Progenitor cell of endocrine pancreas (in vitro differentiated cells): ENCODE measurements at regions not wholly inside any gene's neighbourhood (a gene's known extent, or its start where the extent isn't known, plus 50 kb on each side); places are given as distances from the start of the nearest gene placed in this dataset.

Experiments
- DNase-seq: peaks from one replicate; pipeline ENCODE4 v3.0.0; 2021; ENCODE audit warnings: low spot score; ENCODE audit not compliant: unreplicated experiment
- H3K27ac Mint-ChIP-seq: 2 replicates; pipeline ENCODE4 v1.8.0; 2021; ENCODE audit warnings: mild to moderate bottlenecking, moderate library complexity, mixed read lengths
- H3K27me3 Mint-ChIP-seq: 2 replicates; pipeline ENCODE4 v1.8.0; 2021; ENCODE audit warnings: mixed read lengths
- H3K36me3 Mint-ChIP-seq: 2 replicates; pipeline ENCODE4 v1.8.0; 2022; ENCODE audit warnings: mixed read lengths; ENCODE audit not compliant: insufficient read depth
- H3K4me1 Mint-ChIP-seq: 2 replicates; pipeline ENCODE4 v1.8.0; 2021; ENCODE audit warnings: low read depth, mixed read lengths
- H3K4me3 Mint-ChIP-seq: 2 replicates; pipeline ENCODE4 v1.8.0; 2021; ENCODE audit warnings: low read depth, mild to moderate bottlenecking, moderate library complexity, mixed read lengths
- H3K9me3 Mint-ChIP-seq: 2 replicates; pipeline ENCODE4 v1.8.0; 2021; ENCODE audit warnings: low read depth, mixed read lengths
- TF ChIP-seq, protein P1 (sequence below): fragments of 200-600 bp; sonication (generic); IDR thresholded peaks from one replicate; pipeline ENCODE4 v1.5.0; 2021; ENCODE audit warnings: antibody characterized with exemption, mild to moderate bottlenecking; ENCODE audit not compliant: unreplicated experiment

DNA sequence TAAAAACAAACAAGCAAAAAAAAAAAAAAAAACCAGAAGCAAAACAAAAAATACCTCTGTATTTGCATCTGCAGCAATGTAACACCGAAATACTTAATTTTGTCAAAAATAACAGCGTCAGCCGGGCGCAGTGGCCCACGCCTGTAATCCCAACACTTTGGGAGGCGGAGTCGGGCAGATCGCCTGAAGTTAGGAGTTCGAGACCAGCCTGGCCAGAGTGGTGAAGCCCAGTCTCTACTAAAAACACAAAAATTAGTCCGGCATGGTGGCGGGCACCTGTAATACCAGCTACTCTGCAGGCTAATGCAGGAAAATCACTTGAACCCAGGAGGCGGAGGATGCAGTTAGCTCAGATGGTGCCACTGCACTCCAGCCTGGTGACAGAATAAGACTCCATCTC lies 683.5 kb upstream of the CA10 start:
- no peaks in the 10 kb centered on the region for H3K9me3 Mint-ChIP-seq
- TF ChIP-seq, protein P1, sequence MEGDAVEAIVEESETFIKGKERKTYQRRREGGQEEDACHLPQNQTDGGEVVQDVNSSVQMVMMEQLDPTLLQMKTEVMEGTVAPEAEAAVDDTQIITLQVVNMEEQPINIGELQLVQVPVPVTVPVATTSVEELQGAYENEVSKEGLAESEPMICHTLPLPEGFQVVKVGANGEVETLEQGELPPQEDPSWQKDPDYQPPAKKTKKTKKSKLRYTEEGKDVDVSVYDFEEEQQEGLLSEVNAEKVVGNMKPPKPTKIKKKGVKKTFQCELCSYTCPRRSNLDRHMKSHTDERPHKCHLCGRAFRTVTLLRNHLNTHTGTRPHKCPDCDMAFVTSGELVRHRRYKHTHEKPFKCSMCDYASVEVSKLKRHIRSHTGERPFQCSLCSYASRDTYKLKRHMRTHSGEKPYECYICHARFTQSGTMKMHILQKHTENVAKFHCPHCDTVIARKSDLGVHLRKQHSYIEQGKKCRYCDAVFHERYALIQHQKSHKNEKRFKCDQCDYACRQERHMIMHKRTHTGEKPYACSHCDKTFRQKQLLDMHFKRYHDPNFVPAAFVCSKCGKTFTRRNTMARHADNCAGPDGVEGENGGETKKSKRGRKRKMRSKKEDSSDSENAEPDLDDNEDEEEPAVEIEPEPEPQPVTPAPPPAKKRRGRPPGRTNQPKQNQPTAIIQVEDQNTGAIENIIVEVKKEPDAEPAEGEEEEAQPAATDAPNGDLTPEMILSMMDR, result no peak
- no peaks in the 10 kb centered on the region for H3K27me3 Mint-ChIP-seq
- no peaks in the 10 kb centered on the region for H3K36me3 Mint-ChIP-seq
- no peak overlapping the region for H3K4me3 Mint-ChIP-seq
- no peak for DNase-seq
- peaks cover 7% of the 10 kb centered on the region for H3K4me1 Mint-ChIP-seq
- no peak overlapping the region for H3K27ac Mint-ChIP-seq

DNA sequence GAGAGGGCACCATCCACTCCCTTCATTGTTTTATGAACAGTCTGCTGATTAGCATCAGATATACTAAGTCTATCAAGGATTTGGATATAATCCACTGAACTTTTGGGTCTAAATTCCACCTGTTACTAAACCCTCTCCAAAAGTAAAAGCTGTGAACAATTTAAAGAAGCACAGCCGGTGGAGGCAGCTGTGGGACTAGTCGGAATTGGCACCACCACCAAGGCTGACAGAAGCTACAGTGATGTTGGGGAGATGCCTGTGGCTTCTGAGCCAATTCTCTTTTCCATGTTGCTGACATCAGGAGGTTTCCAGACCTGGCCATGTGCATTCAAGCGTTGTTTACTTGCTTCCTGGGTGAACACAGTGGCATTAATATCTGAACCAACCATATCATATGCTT lies 679.0 kb upstream of the CA10 start:
- DNase-seq, result no peak
- Mint-ChIP-seq H3K27me3 (no peaks in the 10 kb centered on the region), H3K4me3 (no peak overlapping the region), H3K4me1 (no peaks in the 10 kb centered on the region), H3K27ac (no peak overlapping the region), H3K36me3 (no peaks in the 10 kb centered on the region), H3K9me3 (no peaks in the 10 kb centered on the region)
- TF ChIP-seq, protein P1, result no peak

DNA sequence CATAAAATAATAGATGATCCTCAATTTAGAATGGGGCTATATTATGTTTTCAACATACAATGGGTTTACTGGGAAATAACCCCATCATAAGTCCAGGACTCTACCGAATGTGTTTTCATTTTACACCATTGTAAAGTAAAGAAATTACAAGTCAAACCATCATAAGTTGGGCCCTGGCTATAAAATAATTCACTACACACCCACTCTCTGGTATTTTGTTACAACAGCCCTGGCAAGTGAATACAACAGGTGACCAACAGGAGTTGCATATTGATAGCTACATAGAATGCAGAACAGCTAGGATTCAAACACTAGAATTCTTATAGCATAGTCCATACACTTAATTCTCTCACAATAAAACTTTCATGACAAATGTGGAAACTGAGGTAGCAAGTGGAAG lies 673.0 kb upstream of the CA10 start:
- no peaks in the 10 kb centered on the region for H3K4me1 Mint-ChIP-seq
- no peak for DNase-seq
- H3K4me3 Mint-ChIP-seq, result no peak overlapping the region
- H3K27me3 Mint-ChIP-seq, result peaks cover 13% of the 10 kb centered on the region
- no peak overlapping the region for H3K27ac Mint-ChIP-seq
- H3K36me3 Mint-ChIP-seq, result no peaks in the 10 kb centered on the region
- no peaks in the 10 kb centered on the region for H3K9me3 Mint-ChIP-seq
- TF ChIP-seq, protein P1, result no peak

DNA sequence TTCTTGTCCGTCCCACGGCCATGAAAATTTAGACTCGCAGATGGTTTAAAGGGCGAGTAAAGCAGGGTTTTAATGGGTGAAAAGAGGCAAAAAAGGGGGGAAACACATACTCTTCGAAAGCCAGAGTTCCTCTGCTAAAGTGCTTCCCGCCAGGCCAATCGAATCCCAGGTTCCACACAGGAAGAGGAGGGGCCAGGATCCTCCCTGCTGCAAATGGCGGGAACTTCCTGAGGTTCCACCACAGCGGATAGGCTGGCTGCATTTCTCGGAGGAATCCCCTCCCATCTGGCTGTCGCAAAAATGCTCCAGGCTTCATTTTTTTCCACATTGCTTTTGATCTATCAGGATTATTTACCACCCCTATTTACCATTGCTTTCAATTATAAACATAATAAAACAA lies 670.1 kb upstream of the CA10 start:
- no peaks in the 10 kb centered on the region for H3K36me3 Mint-ChIP-seq
- no peak for DNase-seq
- no peak overlapping the region for H3K4me3 Mint-ChIP-seq
- H3K27me3 Mint-ChIP-seq, result peaks cover 30% of the 10 kb centered on the region
- no peaks in the 10 kb centered on the region for H3K4me1 Mint-ChIP-seq
- H3K27ac Mint-ChIP-seq, result no peak overlapping the region
- TF ChIP-seq, protein P1, result no peak
- no peaks in the 10 kb centered on the region for H3K9me3 Mint-ChIP-seq

DNA sequence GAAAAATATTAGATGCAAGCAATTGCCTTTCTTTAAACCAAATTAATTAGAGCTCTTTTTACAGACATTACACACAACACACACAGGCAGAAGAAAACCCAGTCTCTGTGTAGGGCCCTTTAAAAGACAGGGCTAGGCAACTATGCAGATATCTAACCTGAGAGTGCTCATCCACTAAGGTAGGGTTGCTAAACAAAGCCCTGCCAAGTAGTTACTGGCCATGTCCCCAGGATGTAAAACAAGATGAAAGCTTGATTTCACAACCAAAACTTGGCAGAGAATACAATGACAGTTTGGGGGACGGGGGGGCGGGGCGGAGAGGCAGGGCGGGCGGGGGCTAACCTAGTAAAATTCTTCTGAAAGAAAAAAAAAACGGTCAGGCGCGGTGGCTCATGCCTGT lies 669.0 kb upstream of the CA10 start:
- TF ChIP-seq, protein P1, result no peak
- no peak overlapping the region for H3K27ac Mint-ChIP-seq
- no peak overlapping the region for H3K4me3 Mint-ChIP-seq
- no peaks in the 10 kb centered on the region for H3K9me3 Mint-ChIP-seq
- H3K4me1 Mint-ChIP-seq, result no peaks in the 10 kb centered on the region
- peaks cover 39% of the 10 kb centered on the region for H3K27me3 Mint-ChIP-seq
- no peak for DNase-seq
- H3K36me3 Mint-ChIP-seq, result no peaks in the 10 kb centered on the region
